Coronary artery (tissue), 2 donors: ENCODE measurements at regions not wholly inside any gene's neighbourhood (a gene's known extent, or its start where the extent isn't known, plus 50 kb on each side); places are given as distances from the start of the nearest gene placed in this dataset.

Experiments used
- DNase-seq: peaks from one replicate; pipeline ENCODE4 v3.0.0-alpha.2; 2017; ENCODE audit warnings: low spot score
- H3K27ac ChIP-seq, 2 donors: fragments of 200-600 bp; sonication (generic); one replicate each; pipeline ENCODE4 v1.5.1; 2016 to 2019
- H3K4me3 ChIP-seq: fragments of 200-600 bp; sonication (generic); 2 replicates; pipeline ENCODE4 v1.5.1; 2016; ENCODE audit warnings: mild to moderate bottlenecking, moderate library complexity
- TF ChIP-seq, protein P1 (sequence below): fragments of 200-600 bp; sonication (generic); IDR thresholded peaks from one replicate; pipeline ENCODE4 v1.5.1; 2019; ENCODE audit warnings: antibody characterized with exemption

DNA sequence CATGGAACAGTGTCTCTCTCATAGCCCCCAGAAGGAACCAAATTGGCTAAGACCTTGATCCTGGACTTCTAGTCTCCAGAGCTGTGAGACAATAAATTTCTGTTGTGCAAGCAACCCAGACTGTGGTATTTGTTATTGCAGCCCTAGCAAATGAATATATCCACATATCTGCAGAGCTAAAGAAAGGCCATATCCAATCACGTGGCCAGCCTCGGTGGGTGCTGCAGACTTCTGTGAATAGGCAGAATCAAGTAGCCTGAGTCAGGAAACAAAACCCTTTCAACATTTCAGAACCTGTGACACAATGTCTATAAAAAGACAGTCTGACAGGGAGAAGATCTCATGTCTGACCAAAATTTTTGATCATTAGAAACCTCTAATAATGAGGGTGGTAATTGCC, 71.0 kb upstream of the CPM start:
- H3K27ac ChIP-seq = no peak overlapping the region
- DNase-seq = no peak
- no peak overlapping the region for H3K4me3 ChIP-seq
- TF ChIP-seq, protein P1, sequence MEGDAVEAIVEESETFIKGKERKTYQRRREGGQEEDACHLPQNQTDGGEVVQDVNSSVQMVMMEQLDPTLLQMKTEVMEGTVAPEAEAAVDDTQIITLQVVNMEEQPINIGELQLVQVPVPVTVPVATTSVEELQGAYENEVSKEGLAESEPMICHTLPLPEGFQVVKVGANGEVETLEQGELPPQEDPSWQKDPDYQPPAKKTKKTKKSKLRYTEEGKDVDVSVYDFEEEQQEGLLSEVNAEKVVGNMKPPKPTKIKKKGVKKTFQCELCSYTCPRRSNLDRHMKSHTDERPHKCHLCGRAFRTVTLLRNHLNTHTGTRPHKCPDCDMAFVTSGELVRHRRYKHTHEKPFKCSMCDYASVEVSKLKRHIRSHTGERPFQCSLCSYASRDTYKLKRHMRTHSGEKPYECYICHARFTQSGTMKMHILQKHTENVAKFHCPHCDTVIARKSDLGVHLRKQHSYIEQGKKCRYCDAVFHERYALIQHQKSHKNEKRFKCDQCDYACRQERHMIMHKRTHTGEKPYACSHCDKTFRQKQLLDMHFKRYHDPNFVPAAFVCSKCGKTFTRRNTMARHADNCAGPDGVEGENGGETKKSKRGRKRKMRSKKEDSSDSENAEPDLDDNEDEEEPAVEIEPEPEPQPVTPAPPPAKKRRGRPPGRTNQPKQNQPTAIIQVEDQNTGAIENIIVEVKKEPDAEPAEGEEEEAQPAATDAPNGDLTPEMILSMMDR = no peak

DNA sequence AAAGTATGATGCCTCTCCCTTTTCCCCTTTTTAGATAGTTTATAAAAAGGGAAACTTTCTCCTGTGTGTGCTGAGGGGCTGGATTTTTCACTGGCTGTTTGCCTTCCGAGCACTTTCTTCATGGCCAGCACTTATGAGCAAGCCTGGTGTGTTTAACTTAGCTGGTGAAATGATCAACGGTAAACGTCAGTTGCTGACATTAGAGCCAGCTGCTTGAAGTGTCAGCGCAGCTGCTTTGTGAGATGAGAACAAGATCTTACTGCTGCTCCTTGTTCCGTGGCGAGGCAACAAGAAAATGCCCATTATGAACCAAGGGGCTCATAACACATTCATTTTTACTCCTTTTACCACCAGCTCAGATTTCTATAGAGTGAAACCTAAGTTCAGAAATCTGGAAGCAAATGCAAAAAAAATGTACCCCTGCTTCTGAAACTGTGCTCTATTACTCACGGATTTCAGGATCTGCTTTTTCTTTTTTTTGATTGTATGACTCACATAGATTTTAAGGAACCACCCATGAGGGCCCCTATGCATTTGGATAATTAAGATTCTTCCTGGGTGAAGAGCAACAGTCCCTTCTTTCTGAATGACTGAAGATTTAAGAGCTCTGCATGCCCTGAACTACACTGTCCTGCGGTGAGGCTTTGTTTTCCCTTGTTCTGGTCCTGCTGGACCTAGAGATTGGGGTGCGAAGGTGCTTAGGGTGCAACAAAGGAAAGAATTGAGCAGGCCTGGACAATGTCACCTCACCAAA, 74.3 kb upstream of the CPM start:
- H3K27ac ChIP-seq = peak overlapping the region in 1 of 2 donors; percentile 46
- peak overlapping the region; percentile 27 for H3K4me3 ChIP-seq
- DNase-seq = no peak
- TF ChIP-seq, protein P1 = no peak

DNA sequence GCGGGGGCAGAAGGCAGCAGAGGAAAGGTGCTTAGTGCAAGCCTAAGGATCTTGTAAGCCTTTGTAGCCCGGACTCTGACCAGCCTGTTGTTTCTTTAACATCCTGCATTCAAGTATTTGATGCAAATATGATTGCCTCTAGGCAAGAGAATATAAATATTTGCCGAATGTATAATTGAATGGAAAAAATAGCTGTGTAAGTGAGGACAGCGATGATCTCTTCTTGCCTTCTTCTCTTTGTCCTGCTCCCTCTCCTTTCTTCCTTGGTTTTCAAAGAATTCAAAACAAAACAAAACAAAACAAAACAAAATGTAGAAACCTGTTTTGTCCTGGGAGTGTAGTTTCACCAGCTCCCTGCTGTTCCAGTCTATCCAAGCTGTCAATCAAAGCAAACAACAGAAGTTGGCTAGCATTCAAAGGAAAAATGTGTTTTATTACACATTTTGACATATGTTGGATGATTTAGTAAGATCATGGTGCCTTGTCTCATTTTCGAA, 74.9 kb upstream of the CPM start:
- TF ChIP-seq, protein P1 = no peak
- Histone ChIP-seq H3K27ac (peak overlapping the region in 1 of 2 donors; percentile 46), H3K4me3 (no peak overlapping the region)
- no peak for DNase-seq

DNA sequence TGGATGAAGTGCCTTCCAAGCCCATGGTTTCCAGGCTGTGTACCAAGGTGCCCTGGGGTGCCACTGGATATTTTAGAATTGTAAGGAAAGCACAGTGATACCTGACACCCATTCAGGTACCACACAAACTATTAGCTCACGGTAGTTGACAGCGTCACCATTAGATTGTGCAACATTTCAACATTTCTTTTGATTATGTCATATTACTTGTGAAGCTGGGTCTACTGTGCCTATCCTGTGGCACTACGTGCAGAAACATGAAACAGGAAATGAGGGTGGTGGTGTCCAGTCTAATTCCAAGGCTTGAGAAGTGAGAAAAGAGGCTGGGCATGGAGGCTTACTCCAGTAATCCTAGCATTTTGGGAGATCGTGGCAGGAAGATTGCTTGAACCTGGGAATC, 75.5 kb upstream of the CPM start:
- Histone ChIP-seq H3K27ac (no peak overlapping the region), H3K4me3 (no peak overlapping the region)
- DNase-seq = no peak
- TF ChIP-seq, protein P1 = no peak

DNA sequence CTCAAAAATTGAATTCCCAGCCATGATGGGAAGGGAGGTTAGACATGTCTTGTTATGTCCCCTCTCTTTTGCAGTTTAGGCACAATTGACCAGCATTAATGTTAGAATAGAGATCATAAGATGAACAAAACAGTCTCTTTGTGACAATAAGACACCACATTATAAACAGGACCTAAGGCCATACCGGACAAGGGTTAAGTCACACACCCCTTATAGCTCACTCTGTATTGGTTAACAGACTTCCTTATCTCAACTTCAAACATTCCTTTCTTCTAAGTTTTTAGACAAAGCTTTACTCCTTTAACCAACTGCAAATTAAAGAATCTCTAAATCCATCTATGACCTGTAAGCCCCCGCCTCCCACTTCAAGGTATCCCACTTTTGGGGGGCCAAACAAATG, 81.1 kb upstream of the CPM start:
- DNase-seq = no peak
- TF ChIP-seq, protein P1 = no peak
- no peak overlapping the region for H3K27ac ChIP-seq
- H3K4me3 ChIP-seq = no peak overlapping the region

DNA sequence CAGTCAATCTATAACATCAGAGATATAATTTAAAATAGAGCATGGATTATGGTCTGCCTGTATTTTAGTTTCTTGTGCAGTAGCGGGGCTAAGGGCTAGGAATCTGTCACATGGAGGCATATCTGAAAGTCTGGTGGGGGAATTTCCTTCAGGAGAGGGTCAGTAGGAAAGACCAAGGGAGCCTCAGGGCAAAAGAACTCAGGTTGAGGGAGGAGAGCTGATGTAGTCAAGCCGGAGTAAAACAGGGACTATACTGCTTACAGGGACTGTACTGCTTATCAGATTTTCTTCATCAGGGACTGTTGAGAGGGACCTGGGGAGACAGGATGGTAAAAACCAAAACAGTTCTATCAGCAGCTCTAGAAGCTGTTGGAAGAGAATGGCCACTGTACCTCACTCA, 82.0 kb upstream of the CPM start:
- TF ChIP-seq, protein P1 = no peak
- Histone ChIP-seq H3K27ac (no peak overlapping the region), H3K4me3 (no peak overlapping the region)
- DNase-seq = no peak

DNA sequence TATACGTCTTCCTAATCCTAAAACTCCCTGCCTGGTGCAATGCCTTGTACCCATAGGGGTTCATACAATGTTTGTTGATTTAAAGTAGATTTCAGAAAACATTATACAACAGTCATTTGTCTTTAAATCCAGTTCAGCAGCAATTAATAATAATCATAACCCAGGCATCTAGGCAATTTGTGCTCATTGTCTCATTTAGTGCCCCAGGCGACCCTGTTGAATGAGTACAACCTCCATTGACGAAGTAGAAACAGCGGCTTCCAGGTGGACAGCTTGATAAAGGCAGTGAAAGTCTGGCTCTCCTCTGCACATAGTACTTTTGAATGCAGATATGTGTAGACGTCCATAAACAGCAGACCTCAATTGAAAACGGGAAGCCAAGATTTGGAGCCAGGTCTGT, 82.9 kb upstream of the CPM start:
- no peak for DNase-seq
- no peak overlapping the region for H3K4me3 ChIP-seq
- H3K27ac ChIP-seq = no peak overlapping the region
- TF ChIP-seq, protein P1 = no peak
